GM19351 (cell line): ENCODE measurements at regions not wholly inside any gene's neighbourhood (a gene's known extent, or its start where the extent isn't known, plus 50 kb on each side); places are given as distances from the start of the nearest gene placed in this dataset.
A peak's percentile ranks its signal among the peaks of the same experiment; 100 is the strongest.
"Not testable (repeated sequence)": the region's sequence is repeated elsewhere in the genome, so short reads cannot be mapped to it uniquely, and the experiment has no call there.

Experiments
- ATAC-seq: cut with Tn5 transposase; IDR thresholded peaks from one replicate; pipeline ENCODE4 v1.9.1; 2021; ENCODE audit warnings: mild to moderate bottlenecking, moderate library complexity; ENCODE audit not compliant: unreplicated experiment

DNA sequence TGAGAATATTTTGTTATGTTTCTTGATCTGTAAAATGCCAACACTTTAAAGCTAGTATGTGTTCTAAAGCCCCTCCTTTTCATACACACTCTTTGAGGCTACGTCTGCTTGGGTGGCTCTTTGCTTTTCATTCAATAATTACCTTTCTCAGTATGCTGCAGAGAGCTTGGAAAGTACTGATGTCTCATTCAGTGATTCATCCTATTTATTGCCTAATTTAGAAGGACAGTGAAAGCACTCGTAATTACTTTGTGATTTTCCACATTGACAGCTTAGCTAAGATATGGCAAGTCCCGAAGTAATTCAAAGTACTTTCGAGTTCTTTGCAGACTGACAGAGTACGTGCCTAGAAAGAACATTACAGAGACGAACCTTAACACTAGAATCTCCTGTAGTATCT lies 57.2 kb downstream of the BMP15 start:
- no peak for ATAC-seq

DNA sequence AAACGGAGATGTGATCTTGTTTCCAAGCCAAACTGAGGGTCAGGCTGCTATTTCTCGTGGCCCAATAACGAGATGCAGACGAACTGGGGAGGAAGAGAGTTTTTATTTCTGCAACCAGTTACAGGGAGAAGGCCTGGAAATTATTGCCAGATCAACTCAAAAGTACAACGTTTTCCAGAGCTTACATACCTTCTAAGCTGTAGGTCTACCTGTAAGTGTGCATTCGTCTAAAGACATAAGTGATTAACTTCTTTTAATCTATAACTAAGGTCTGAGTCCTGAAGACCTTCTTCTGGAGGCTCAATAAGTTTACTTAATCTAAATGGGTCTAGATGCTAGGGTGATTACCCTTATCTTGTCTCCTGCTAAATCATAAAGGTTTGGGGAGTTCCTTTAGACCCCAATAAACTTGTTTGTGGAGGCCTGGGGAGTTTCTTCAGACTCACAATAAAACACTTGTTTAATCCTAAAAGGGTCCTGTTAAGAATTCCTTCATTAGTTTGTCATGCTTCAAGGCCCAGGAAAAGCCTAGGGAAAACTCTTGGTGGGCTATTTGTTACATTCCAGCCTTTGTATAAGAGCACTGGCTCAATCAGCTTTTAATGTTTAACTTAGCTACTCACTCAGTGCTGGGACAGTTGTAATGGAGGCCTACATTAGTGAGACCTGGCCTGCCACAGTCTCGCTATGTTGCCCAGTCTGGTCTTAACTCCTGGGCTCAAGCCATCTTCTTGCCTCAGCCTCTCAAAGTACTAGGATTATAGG lies 58.5 kb downstream of the BMP15 start:
- ATAC-seq, result not testable (repeated sequence)

DNA sequence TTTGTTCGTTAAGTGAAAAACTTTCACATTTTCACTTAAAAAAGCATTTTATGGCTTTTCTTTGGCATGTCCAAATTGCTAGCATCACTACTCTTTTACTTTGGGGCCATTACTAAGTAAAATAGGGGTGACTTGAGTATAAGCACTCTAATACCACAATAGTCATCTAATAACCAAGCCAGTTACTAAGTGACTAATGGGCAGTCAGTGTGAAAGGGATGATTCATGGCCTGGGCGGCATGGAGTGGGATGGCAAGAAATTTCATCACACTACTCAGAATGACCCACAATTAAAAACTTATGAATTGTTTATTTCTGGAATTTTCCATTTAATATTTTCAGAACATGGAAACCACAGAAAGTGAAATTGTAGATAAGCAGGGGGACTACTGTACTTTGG lies 60.9 kb downstream of the BMP15 start:
- ATAC-seq, result no peak

DNA sequence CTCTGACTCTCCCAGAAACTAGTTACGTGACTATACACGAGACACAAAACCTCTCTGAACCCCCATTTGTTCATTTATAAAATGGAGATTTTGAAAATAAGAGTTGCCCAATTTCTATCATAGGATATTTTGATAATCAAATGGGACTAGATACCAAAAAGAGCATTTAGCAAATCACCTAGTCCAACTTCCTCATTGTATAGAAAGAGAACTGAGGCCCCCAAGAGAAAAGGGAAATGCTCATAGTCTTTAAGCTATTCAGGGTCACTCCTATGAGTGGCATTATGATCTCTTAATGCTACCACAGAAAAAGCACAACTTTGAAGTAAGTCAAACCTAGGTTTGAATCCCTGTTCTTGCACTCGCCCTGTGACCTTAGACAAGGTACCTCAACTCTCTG lies 62.7 kb downstream of the BMP15 start:
- no peak for ATAC-seq

DNA sequence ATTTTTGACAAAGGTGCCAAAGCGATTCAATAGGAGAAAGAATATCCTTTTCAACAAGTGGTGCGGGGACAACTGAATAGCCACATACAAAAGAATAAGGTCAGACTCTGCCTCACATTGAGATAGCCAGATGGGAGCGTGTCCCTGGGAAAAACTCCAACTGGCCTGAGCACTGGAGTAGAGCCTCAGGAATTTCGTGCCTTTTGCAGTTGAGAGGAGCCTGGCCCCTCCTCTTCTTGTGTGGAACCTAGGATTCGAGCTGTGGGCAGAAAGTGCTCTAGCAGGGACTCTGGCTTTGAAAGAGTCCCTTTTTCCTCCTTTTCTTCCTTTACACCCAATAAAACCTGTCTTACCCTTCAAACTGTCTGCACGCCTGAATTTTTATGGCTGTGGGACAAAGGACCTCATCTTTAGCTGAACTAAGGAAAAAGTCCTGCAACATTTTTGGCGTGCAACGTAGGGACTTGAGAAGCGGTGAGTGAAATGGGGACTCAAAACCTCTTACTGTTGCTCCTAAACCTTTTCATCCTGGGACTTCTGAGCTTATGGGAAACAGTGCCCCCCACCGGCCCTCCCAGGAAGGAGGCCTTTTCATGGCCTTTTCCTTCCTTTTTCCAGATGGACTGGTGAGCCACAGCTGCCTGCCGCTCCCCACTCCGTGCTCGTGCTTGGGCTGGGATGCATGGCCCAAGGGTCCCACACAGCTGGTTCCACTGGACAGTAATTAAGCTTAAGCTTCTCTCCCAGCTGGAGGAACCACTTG lies 68.6 kb downstream of the BMP15 start:
- ATAC-seq, result no peak

DNA sequence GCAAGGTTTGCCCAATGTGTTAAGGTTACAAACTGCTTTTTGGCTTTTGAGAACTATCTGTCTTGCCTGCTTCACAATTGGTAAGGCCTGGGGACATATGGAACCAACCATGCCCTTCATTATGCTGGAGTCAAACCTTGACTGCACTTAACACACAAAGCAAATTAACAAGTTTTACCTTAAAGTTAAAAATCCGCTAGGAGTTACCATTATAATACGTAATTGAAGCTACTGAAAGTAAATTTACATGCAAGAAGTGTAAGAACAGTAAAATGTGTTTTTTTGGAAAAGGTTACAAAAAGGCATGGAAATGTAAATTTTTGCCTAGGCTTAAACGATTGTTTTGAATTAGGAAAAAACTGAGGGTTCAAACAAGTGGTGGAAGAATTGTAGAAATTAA lies 69.7 kb downstream of the BMP15 start:
- ATAC-seq, result no peak

DNA sequence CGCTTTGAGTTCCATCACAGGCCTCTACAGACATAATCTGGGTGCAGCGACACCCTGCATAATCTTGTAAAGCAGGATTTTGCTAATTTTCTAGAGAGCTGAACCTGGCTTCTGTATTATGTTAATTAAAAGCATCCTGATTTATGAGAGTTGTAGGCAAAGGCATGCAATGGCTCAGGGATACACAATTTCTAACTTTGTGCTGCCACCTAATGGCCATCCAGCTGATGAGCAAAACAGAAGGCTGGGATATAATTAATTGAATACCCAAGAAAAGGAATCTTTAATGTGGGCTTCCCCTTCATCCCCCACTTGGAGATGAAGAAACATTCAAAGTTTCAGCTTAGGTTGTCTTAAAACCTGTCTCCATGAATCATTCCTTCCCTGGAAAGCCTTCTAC lies 78.1 kb downstream of the BMP15 start:
- ATAC-seq, result no peak

DNA sequence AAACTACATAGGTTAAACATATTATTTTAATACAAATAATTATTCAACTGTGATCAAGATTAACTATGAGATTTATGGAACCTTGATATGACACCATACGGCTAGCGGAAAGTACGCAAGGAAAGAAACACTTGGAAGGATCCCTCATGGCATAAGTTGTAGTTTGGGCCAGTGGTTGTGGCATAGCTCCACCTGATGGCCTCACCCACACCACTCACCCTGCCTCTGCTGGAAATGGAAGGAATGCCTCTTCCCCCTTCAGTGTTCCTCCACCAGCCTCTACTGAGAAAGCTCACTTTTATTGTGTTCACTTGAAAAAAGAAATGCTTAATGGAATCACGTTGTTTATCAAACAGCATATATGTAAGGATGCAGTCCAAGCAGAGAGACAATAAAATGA lies 86.4 kb downstream of the BMP15 start:
- no peak for ATAC-seq

DNA sequence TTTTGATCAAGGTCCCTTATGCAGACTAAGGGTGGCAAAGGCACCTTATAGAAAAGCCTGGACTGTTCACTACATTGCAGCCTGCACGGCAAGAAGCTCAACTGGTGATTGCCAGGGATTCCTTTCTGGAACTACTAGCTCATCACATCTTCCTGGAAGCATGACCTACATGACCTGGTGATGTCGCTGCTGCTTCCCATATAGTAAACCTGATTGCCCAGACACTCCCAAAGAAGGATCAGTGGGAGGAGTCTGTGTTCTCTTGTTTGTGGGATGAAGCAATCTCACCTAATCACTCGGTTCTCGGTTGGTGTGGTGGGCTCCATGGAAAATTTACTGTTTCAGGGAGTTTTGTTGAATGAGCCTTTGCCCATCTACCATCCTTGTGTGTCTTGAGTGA lies 89.8 kb downstream of the BMP15 start:
- not testable (repeated sequence) for ATAC-seq

DNA sequence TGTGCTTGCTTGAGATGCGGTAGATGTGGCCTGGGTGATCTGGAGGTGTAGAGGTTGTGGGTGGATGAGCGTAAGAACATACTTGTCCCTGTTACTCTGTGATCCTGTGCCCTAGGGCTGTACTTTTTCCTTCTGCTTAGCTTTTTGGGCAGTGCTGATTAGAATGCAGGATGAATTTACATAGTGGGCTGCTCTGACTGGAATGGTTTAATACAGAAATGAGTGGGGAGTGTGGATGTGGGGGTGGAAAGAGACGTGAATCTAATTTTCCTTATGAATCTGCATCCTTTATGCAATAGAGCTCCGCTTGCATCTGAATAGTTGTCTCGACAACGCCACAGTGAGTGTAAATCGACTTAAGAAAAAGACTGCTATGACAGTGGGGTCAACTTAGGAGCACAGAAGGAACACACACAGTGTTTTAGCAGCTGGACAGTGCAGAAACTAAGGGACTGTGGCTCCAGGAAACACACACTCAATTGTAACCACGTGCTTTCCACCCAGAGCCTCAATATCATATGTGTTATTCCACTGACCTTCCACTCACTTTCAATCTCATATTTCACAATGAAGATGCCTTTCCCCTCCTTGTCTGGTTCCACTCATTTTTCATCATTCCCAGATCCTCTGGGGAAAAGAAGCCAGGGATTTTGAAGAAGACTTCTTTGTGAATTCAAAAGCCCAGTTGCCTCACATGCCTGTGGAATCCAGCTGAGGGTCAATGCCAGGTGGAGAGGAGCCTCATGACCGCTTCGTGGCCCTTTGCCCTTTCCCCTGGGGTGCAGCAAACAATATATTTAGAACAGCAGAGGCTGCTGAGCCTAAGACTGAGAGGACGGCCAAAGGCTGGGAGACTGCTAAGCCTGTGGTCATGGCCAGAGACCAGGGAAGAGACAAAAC lies 91.4 kb downstream of the BMP15 start:
- ATAC-seq, result not testable (repeated sequence)

DNA sequence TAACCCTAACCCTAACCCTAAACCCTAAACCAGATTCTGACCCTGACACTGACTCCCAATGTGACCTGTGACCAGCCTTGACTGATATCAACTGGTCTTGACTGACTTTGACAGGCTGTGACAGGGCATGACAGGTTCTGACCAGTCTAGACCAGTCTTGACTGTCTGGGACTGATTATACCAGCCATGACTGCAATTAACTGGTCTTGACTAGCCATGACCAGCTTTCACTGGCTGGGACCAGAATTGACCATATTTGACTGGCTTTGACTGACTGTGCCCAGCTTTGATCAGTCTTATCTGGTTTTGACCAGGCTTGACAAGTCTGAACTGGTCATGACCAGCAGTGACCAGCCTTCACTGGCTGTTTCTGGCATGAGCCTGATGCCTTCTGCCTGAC lies 95.5 kb downstream of the BMP15 start:
- no peak for ATAC-seq

DNA sequence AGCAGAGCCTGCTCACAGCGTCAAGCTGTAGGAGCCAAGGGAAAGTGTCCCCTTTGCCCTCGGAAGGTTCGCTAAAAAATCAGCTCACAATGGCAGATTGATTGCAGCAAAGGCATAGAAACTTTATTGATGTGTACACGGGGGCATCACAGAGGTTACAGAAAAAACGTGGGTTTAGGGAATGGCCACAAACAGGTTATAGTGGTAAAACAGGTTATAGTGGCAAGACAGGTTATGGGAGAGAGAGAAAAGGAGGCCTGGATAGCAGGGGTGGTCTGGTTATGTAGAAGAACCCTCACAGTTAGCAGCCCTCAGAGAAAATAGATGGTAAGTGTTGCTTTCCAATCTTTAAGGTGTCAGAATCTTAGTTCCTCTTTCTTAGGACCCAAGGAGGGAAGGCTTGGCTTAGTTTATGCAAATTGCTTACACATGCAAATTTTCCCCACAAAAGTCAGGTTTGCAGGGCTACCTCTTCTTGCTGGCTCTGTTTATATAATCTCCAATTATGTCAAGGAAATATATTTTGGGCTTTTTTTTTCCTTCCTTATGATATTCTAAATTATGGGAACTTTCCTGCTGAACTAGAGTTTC lies 113.7 kb downstream of the BMP15 start:
- ATAC-seq, result peak; percentile 87

DNA sequence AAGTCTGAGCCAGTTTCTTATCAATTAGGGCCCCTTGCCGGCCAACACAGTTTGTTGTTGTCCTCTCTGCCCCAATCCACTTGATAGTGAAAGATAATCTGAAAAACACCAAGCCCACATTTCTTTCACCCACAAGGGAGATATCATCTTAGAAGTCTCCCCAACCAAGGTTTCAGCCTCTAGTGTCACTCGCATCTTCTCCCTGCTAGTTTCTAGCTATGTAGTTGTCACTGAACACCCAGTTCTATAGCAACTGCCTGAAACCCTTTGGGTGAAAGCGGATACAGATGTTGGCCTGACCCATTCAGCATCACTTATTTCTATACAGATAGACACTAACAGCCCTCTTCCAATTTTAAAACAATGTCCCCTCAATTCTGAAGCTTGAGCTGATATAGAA lies 116.3 kb downstream of the BMP15 start:
- ATAC-seq, result peak; percentile 42

DNA sequence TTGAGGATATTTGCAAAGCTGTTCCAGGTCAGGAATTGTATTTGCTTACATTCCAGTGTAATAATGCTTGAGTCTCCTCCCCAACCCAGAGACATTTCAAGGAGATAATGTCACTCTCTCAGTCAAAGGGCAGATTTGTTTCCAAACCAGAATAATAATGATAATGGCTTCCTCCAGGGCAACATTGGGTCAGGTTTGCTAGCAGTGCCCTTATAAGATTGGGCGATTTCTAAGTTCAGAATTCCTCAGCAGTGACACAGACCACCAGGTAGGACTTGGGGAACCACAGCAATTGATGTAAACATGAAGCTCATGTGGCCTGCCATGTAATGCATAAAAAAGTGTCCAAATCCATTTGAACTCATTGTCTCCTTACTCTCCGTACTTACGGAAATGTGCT lies 125.2 kb downstream of the BMP15 start:
- ATAC-seq, result no peak

DNA sequence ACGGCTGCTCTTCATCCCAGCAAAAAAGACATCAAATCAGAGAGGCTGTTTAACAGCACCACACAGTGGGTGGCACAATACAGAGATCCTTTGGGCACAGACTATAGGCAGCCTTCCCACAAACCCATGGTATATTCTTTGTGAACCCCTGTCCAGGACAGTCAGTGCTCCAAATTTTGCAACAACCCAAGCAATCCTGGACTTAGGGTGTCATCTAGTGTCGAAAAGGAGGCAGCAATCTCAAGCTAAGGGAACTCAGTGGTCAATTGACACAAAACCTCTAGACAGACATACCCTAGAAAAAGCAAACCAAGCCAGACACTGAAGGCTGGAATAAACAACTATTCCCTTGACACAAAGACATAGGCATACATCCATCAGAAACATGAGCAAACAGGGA lies 137.4 kb downstream of the BMP15 start:
- no peak for ATAC-seq

DNA sequence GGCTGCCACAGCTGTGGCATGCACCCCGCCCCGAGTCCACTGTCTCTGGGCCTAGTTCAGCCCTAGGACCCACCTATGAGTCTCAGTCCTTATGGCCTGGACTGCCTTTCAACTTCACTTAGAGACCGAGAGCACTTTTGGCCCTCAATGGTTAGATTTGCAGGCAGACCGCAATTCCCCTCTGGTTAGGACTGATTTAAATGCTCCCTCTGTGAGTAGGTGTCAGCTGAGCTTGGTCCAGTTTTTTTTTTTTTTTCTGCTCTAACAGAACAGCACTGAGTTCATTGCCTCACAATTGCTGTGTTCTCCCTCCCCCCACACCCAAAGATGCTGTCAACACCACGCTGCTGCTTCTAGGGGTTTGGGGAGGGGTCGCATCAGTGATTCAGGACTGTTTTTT lies 143.2 kb downstream of the BMP15 start:
- ATAC-seq, result no peak

DNA sequence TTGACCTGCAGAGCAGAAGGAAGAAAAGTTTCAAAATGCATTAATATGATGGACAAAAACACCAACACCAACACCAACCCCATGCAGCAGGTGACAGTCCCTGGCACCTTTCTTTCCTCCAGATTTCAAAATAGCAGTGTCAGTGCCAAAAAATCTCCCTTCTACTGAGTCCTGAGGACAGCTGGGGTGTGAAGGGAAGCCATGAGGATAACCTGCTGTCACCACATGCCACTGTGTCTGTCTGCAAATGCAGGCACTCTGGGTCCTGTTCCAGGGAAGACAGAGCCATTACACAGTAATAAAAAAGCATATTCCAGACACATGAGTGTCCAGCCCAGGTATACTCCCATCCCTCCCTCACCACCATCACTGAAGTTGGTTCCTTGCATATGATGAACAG lies 187.5 kb downstream of the BMP15 start:
- no peak for ATAC-seq

DNA sequence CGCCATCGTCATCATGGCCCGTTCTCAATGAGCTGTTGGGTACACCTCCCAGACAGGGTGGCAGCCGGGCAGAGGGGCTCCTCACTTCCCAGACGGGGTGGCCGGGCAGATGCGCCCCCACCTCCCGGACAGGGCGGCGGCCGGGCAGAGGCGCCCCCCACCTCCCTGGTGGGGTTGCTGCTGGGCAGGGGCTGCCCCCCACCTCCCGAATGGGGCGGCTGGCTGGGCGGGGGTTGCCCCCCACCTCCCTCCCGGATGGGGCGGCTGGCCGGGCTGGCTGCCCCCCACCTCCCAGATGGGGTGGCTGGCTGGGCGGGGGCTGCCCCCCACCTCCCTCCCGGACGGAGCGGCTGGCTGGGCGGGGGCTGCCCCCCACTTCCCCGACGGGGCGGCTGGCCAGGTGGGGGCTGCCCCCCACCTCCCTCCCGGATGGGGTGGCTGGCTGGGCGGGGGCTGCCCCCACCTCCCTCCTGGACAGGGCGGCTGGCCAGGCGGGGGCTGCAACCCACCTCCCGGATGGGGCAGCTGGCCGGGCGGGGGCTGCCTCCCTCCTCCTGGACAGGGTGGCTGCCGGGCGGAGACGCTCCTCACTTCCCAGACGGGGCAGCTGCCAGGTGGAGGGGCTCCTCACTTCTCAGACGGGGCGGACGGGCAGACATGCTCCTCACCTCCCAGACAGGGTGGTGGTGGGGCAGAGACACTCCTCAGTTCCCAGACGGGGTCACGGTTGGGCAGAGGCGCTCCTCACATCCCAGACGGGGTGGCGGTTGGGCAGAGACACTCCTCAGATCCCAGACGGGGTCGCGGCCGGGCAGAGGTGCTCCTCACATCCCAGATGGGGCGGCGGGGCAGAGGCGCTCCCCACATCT lies 208.8 kb downstream of the BMP15 start:
- ATAC-seq, result not testable (repeated sequence)

DNA sequence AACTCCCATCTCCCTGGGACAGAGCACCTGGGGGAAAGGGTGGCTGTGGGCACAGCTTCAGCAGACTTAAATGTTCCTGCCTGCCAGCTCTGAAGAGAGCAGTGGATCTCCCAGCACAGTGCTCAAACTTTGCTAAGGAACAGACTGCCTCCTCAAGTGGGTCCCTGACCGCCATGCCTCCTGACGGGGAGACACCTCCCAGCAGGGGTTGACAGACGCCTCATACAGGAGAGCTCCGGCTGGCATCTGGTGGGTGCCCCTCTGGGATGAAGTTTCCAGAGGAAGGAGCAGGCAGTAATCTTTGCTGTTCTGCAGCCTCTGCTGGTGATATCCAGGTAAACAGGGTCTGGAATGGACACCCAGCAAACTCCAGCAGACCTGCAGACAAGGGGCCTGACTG lies 206.9 kb upstream of the NUDT10 start:
- ATAC-seq, result not testable (repeated sequence)

DNA sequence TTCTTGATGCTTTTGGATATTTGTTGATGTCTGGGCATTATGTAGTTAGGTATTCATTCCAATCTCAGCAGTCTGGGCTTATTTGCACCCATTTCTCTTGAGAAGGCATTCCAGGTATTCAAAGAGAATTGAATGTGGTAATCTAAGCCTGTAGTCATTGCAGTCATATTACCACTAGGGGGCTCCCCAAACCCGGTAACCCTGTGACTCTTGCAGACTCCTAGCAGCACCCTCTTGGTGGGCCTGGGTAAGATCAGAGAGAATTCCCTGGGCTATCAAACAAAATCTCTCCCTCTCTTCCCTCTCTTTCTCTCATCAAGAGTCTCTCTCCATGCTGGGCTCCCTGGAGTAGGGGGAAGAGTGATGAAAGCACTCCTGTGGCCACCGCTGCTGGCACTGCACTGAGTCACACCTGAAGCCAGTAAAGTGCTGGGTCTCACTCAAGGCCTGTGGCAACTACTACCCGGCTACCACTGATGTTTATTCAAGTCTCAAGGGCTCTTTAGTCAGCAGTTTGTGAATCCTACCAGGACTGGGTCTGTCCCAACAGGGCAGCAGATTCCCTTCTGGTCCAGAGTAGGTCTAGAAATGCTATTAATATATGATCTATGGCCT lies 187.7 kb upstream of the NUDT10 start:
- ATAC-seq, result peak; percentile 95
